GM19238 (cell line): ENCODE measurements at regions not wholly inside any gene's neighbourhood (a gene's known extent, or its start where the extent isn't known, plus 50 kb on each side); places are given as distances from the start of the nearest gene placed in this dataset.
"Not testable (repeated sequence)": the region's sequence is repeated elsewhere in the genome, so short reads cannot be mapped to it uniquely, and the experiment has no call there.

Experiments used
- DNase-seq: peaks from one replicate; pipeline ENCODE4 v3.0.0; 2011; ENCODE audit warnings: low spot score; ENCODE audit not compliant: insufficient read length

- DNase-seq = no peak
Measured at GRCh38 chr10:7069706-7070105, 341.1 kb downstream of the SFMBT2 start.

- no peak for DNase-seq
Measured at GRCh38 chr10:7056216-7056615, 354.6 kb downstream of the SFMBT2 start.

GRCh38 chr10:7054915-7055314 lies 355.9 kb downstream of the SFMBT2 start:
- no peak for DNase-seq

DNA sequence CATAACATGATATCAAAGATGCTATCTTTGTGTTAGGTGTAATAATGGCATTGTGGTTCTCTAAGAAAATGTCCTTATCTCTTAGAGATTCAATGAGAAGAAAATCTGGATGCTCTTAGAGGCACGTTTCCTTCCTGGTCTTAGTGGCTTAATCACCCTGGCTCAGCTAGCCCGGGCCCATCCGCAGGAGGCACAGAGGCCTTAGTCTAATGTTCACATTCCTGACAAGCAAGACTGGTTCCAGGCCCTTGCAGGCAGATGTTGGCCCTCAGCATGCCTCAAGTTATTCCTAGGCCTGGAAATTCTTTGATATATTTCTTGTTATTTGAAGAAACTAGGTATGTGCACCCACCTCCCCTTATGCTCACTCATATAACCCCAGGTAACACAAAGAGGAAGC lies 357.6 kb downstream of the SFMBT2 start:
- DNase-seq = no peak

DNA sequence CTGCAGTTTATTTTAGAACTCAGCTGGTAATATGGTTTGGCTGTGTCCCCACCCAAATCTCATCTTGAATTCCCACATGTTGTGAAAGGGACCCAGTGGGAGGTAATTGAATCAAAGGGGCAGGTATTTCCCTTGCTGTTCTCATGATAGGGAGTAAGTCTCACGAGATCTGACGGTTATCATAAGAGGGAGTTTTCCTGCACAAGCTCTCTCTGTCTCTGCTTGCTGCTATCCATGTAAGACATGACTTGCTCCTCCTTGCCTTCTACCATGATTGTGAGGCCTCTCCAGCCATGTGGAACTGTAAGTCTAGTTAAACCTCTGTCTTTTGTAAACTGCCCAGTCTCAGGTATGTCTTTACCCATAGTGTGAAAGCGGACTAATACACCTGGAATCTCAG lies 360.8 kb downstream of the SFMBT2 start:
- DNase-seq = not testable (repeated sequence)

DNA sequence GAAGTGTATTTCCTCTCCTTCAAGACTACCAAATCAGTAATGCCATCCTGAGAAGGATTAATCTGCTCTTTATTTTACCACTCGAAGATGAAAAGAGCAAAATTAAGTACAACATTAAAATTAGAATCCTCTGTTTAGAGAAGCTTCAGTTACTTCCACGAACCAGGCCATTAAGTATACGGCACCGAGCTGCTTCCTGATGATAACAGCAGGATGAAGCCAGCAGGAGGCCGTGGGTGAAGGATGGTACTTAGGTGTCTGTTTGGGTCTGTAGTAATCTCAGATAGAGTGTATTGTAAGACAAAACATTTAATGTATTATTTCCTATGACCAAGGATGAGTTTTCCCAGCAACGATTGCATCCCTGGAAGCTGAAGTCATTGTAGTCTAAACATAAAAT lies 362.8 kb downstream of the SFMBT2 start:
- DNase-seq = no peak

DNA sequence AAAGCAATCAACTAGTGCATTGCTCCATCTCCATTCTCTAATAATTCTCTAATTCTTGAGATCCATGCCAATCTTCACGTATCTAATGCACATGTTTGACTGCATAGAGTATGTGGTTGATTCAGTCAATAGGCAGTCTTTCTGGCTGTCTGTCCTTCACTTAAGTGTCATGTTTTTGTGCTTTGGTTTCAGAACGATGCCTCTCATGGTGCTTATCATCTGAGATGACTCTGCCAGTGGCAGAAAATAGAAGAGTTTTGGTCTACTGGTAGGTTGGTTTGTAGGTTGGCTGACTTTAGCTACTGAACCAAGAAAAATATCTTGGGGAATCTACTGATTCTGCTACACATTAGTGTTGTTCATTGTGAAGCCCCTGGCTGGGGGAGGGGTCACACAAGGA lies 364.2 kb downstream of the SFMBT2 start:
- DNase-seq = no peak

DNA sequence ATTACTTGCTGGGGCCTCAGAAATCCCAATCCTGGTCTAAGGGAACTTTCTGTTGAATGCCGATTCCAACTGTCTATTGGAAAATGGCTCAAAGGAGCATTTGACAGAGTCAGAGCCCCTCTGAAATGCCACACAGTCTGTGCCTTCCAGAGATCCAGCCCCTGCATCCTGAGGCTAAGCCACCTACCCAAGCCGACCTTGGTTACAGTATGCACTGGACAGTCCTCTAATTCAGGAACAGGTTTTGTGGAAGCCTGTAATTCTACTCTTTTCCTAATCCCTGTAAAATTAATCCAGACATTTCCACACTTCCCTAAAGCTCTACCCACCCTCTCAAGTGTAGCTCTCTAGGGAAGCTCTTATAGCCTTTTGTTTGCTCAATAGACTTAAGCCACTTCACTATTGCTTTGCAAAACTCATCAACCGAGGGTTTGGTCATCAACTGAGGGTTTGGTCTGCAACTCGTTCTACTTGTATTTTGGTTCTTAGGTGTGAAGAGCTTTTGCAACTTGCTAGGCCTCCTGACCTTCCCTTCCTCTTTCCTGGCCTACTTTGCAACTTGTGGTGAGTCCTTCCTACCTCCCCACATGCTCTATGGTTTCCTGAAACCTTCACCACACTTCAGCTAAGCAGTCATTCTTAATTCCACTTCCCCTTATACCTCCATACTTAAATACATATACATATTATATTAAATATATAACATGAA lies 364.8 kb downstream of the SFMBT2 start:
- no peak for DNase-seq

- DNase-seq = no peak
Measured at GRCh38 chr10:7043055-7043653, 367.7 kb downstream of the SFMBT2 start.

- DNase-seq = no peak
Measured at GRCh38 chr10:7042419-7043054, 368.3 kb downstream of the SFMBT2 start.

- DNase-seq = no peak
Measured at GRCh38 chr10:7042000-7042399, 368.8 kb downstream of the SFMBT2 start.

DNA sequence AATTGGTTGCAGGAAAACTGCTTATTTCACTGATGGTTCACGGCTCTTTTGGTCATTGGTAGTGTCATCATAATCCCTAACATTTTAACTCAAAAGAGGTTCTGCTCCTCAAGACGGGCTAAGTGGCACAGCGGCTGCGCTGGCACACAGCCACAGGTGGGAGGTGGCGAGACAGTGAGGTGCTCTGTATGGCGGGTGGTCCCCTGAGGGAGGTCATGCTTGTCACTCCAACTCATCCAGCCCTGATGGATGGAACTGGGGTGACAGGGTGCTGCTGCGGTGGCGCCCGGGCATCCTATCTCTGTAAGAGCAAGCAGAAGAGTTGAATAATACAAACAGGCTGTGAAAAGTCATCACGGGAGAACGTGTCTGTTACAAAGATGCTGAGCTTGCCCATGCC lies 370.2 kb downstream of the SFMBT2 start:
- DNase-seq = no peak

DNA sequence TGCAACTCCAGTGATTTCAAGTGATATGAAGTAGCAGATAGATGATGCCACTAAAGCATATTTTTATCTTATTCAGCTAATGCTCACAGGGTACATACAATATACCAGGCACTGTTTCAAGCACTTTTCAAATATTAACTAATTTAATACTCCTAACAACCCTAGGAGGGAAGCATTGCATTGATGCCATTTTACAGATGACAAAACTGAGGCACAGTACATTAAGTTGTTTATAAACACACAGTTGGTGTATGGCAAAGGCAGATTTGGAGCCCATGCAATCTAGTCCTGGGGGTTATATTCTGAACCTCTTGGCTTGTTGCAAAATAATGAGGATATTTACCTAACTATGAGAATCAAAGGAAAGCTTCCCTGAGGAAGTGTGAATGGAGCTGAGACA lies 371.0 kb downstream of the SFMBT2 start:
- DNase-seq = no peak

- DNase-seq = no peak
Measured at GRCh38 chr10:7038416-7038815, 372.4 kb downstream of the SFMBT2 start.

DNA sequence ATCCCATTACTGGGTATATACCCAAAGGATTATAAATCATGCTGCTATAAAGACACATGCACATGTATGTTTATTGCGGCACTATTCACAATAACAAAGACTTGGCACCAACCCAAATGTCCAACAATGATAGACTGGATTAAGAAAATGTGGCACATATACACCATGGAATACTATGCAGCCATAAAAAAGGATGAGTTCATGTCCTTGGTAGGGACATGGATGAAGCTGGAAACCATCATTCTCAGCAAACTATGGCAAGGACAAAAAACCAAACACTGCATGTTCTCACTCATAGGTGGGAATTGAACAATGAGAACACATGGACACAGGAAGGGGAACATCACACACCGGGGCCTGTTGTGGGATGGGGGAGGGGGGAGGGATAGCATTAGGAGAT lies 373.4 kb downstream of the SFMBT2 start:
- DNase-seq = not testable (repeated sequence)

DNA sequence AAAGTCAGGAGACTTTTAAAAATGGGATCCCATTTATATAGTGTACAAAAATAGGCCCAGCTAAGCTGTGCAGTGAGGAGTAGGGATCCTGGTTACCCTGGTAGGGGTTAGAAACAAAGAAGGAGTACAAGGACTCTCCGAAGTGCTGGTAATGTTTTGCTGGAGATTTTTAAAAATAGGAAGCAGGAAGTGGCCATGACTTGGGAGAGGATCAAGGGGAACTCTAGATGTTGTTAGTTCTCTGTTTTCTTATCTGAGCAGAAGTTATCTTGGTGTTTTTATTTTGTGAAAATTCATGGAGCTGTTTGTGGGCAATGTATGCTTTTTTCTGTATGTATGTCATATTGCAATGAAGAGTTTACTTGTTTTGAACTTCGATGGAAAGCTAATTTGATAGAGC lies 373.9 kb downstream of the SFMBT2 start:
- no peak for DNase-seq

DNA sequence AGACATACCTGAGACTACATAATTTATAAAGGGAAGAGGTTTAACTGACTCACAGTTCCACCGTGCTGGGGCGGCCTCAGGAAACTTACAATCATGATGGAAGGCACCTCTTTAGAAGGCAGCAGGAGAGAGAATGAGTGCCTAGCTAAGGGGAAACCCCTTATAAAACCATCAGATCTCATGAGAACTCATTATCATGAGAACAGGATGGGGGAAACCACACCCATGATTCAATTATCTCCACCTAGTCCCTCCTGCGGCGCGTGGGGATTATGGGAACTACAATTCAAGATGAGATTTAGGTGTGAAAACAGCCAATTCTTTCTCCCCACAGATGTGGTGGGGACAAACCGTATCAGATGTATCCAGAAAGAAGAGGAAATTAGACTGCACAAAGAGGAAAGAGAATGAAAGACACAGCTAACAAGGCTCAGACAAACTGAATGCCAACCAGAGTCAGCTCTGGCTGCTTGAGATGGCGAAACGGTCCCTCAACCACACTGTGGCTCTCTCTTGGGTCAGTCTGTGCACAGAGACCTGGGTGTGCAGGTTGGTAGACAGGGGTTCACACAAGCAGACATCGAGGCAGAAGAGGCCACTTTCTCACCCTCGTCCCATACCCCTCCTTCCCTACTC lies 375.6 kb downstream of the SFMBT2 start:
- DNase-seq = no peak

DNA sequence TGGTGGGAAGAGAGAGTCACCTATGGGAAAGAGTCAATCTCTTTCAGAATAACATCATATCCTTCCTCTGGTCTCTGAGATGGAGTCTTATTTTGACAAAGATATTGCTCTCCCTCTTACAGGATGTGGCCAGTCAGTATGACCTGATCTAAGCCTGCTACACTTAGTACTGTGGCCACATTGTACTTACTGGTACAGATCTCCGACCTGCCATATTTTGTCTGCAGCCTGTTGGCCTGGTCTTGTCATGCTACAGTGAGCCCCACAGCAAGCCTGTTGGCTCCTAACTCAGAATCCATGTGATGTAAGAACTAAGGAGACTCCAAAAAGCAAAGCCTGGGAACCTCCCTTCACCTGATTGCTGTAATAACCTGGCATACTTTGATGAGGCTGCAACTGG lies 377.8 kb downstream of the SFMBT2 start:
- DNase-seq = no peak

- DNase-seq = no peak
Measured at GRCh38 chr10:7030134-7030855, 380.5 kb downstream of the SFMBT2 start.

DNA sequence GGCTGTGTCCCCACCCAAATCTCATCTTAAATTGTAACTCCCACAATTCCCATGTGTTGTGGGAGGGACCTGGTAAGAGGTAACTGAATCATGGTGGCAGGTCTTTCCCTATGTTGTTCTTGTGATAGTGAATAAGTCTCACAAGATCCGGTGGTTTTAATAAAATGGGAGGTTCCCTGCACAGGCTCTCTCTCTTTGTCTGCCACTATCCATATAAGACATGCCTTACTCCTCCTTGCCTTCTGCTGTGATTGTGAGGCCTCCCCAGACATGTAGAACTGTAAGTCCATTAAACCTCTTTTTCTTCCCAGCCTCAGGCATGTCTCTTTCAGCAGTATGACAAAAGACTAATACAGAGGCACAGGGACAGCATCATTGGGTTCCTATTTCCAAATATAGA lies 381.2 kb downstream of the SFMBT2 start:
- DNase-seq = no peak

- DNase-seq = no peak
Measured at GRCh38 chr10:7028809-7029166, 382.0 kb downstream of the SFMBT2 start.
